ENCODE measurements at regions not wholly inside any gene's neighbourhood (a gene's known extent, or its start where the extent isn't known, plus 50 kb on each side); places are given as distances from the start of the nearest gene placed in this dataset.

GRCh38 chr19:31969016-31969415 lies 376.4 kb upstream of the ZNF507 start:
- TF ChIP-seq CTCF (IDR thresholded peaks at IDR 0.05; ENCODE audit: insufficient read depth, low read depth, low read length), result no peak
- TF ChIP-seq EZH2 (IDR thresholded peaks at IDR 0.05; ENCODE audit: insufficient read depth, low read length), result no peak

Measured in astrocyte (in vitro differentiated cells and primary cell).